PC-3 (cell line): ENCODE measurements at regions not wholly inside any gene's neighbourhood (a gene's known extent, or its start where the extent isn't known, plus 50 kb on each side); places are given as distances from the start of the nearest gene placed in this dataset.

Experiments
- ATAC-seq: fragments of 200-7000 bp; cut with Tn5 transposase; 2 replicates; pipeline ENCODE4 v1.9.1; 2020; ENCODE audit warnings: mild to moderate bottlenecking, moderate library complexity
- BruUV-seq: library from RNA; stranded (reverse); fragments of 400-500 nt; replicated peaks from 2 replicates; lab custom pipeline; 2021; lab: Mats Ljungman, UMichigan
- CTCF ChIA-PET: fragments of 300-600 bp; sonication (Branson Sonifier 250); formaldehyde crosslinking; loops from one replicate; lab custom pipeline; 2022; ENCODE audit warnings: antibody characterized with exemption; lab: Charles Lee
- POLR2A ChIA-PET: fragments of 300-600 bp; sonication (Branson Sonifier 250); formaldehyde crosslinking; loops from one replicate; lab custom pipeline; 2022; ENCODE audit warnings: antibody characterized with exemption; ENCODE audit not compliant: unreplicated experiment; lab: Charles Lee
- DNase-seq: peaks from one replicate; pipeline ENCODE4 v3.0.0-alpha.2; 2015
- H2AFZ ChIP-seq: fragments of 300-600 bp; sonication (generic); 2 replicates; pipeline ENCODE4 v1.6.0; 2016; ENCODE audit warnings: antibody characterized with exemption, low read length
- H3F3A ChIP-seq: fragments of 300-600 bp; sonication (generic); one replicate; pipeline ENCODE4 v1.6.0; 2017; ENCODE audit warnings: antibody characterized with exemption, low read length, control low read depth, mild to moderate bottlenecking; ENCODE audit not compliant: unreplicated experiment
- H3K27ac ChIP-seq: fragments of 300-600 bp; sonication (generic); 2 replicates; pipeline ENCODE4 v1.5.1; 2016; ENCODE audit warnings: mild to moderate bottlenecking, low read length
- H3K27me3 ChIP-seq: fragments of 300-600 bp; sonication (generic); 2 replicates; pipeline ENCODE4 v1.6.1; 2016; ENCODE audit warnings: low read length, mixed read lengths
- H3K36me3 ChIP-seq: fragments of 300-600 bp; sonication (generic); 2 replicates; pipeline ENCODE4 v1.6.1; 2016; ENCODE audit warnings: low read depth, mixed run types, low read length, mixed read lengths
- H3K4me1 ChIP-seq: fragments of 300-600 bp; sonication (generic); 2 replicates; pipeline ENCODE4 v1.5.1; 2016; ENCODE audit warnings: low read length; ENCODE audit not compliant: insufficient read depth
- H3K4me2 ChIP-seq: fragments of 300-600 bp; sonication (generic); 2 replicates; pipeline ENCODE4 v1.6.0; 2016; ENCODE audit warnings: low read length
- H3K4me3 ChIP-seq: fragments of 300-600 bp; sonication (generic); 2 replicates; pipeline ENCODE4 v1.5.1; 2016; ENCODE audit warnings: mild to moderate bottlenecking, low read length, mixed read lengths
- H3K79me2 ChIP-seq: fragments of 300-600 bp; sonication (generic); 2 replicates; pipeline ENCODE4 v1.6.1; 2017; ENCODE audit warnings: low read length, mixed read lengths
- H3K9ac ChIP-seq: fragments of 300-600 bp; sonication (generic); 2 replicates; pipeline ENCODE4 v1.6.0; 2016; ENCODE audit warnings: mild to moderate bottlenecking, low read length
- H3K9me2 ChIP-seq: fragments of 300-600 bp; sonication (generic); replicated peaks from 2 replicates; pipeline ENCODE4 v1.6.1; 2016; ENCODE audit warnings: mixed run types, low read length, mixed read lengths
- H3K9me3 ChIP-seq: fragments of 300-600 bp; sonication (generic); 2 replicates; pipeline ENCODE4 v1.6.1; 2016; ENCODE audit warnings: low read length, mixed read lengths
- H4K20me1 ChIP-seq: fragments of 300-600 bp; sonication (generic); 2 replicates; pipeline ENCODE4 v1.6.1; 2016; ENCODE audit warnings: low read length, mixed read lengths
- EZH2 ChIP-seq: fragments of 300-600 bp; sonication (generic); IDR thresholded peaks from one replicate; pipeline ENCODE4 v1.6.1; 2017; ENCODE audit warnings: antibody characterized with exemption, mild to moderate bottlenecking, low read length; ENCODE audit not compliant: unreplicated experiment
- EZH2phosphoT487 ChIP-seq: fragments of 300-600 bp; sonication (generic); IDR thresholded peaks from 2 replicates; pipeline ENCODE4 v1.6.1; 2018; ENCODE audit warnings: mild to moderate bottlenecking, antibody characterized with exemption, low read length, borderline replicate concordance
- intact Hi-C: fragments of 100-400 bp; cut with micrococcal nuclease; formaldehyde crosslinking; loops from 2 replicates; pipeline ENCODE4 v1.9.0; 2023
- TF ChIP-seq, protein P1 (sequence below): fragments of 300-600 bp; sonication (generic); conservative IDR thresholded peaks from 2 replicates; pipeline ENCODE4 v1.5.1; 2017; ENCODE audit warnings: antibody characterized with exemption, low read depth, mild to moderate bottlenecking, low read length

DNA sequence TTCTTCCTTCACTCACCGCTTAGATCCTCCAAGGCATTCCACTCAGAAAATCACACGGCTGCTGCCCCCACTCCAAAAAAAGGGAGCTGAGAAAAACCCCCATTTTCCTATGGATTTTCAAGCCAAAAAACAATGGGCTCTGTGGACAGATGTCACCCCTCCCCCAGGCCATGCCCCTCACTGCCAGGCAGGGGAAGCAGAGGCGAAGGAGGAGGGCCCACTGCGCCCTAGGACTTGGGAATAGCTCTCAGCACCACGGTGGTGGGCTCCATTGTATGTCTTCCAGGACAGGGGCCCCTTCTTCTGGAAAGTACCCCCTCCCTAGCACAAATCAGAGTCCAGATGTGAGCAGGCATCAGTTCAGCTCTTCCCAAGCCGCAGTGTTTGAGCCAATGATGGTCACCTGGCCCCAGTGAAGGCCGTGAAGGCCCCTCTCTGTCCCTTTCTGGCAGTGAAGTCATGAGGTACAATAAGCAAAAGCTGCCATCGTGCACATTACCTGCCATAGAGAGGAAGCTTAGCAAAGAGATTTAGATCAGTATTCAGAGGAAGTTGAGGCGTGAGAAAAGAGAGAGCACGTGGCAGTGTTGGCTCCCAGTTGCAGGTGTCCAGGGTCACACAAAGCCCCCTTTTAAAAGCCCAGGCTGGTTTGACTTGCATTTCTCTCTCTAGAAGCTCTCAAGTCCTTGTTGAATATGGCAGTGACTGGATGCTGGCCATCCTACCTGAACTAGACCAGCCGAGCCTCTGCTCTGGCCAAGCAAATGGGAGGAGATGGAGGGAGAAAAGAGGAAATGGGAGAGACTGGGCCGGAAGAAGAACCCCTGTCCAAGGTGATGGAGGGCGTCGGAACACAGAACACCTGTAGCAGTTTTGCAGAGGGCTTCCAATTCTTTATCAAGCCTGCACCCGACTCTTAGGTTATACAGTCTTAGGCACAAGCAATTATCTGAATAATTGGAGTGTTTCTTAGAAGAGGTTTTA lies 149.0 kb downstream of the TOMM20 start:
- POLR2A ChIA-PET: interaction anchor here (0.5 to 1.2 kb wide), 9 partner anchors 10 to 484 kb away, joined by 3 to 15 read pairs (median 6); no protein-coding TSS in a partner anchor
- intact Hi-C loops: loop anchor here (1.0 to 5.0 kb wide), 4 partner anchors 18 to 367 kb away; partner anchors contain the start of gene IRF2BP2
- TF ChIP-seq EZH2 (no peak), EZH2phosphoT487 (no peak)
- TF ChIP-seq, protein P1, sequence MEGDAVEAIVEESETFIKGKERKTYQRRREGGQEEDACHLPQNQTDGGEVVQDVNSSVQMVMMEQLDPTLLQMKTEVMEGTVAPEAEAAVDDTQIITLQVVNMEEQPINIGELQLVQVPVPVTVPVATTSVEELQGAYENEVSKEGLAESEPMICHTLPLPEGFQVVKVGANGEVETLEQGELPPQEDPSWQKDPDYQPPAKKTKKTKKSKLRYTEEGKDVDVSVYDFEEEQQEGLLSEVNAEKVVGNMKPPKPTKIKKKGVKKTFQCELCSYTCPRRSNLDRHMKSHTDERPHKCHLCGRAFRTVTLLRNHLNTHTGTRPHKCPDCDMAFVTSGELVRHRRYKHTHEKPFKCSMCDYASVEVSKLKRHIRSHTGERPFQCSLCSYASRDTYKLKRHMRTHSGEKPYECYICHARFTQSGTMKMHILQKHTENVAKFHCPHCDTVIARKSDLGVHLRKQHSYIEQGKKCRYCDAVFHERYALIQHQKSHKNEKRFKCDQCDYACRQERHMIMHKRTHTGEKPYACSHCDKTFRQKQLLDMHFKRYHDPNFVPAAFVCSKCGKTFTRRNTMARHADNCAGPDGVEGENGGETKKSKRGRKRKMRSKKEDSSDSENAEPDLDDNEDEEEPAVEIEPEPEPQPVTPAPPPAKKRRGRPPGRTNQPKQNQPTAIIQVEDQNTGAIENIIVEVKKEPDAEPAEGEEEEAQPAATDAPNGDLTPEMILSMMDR: no peak
- H3K79me2 ChIP-seq: peaks cover 5% of the 10 kb centered on the region; the same call in 1 of the 2 replicates
- ATAC-seq: no peak
- no peak overlapping the region for H2AFZ ChIP-seq
- no peak overlapping the region for H3K4me3 ChIP-seq
- H3K36me3 ChIP-seq: no peaks in the 10 kb centered on the region
- H3K9ac ChIP-seq: peak overlapping the region; percentile 89
- peak overlapping the region; percentile 100 for H3K27ac ChIP-seq
- no peak for DNase-seq
- peak overlapping the region; percentile 68 for H3K4me2 ChIP-seq
- CTCF ChIA-PET: no interaction called here
- H3K27me3 ChIP-seq: no peaks in the 10 kb centered on the region
- H3F3A ChIP-seq: peaks cover 10% of the 10 kb centered on the region
- no peaks in the 10 kb centered on the region for H4K20me1 ChIP-seq
- no peaks in the 10 kb centered on the region for H3K9me2 ChIP-seq
- no peaks in the 10 kb centered on the region for H3K9me3 ChIP-seq
- BruUV-seq: TSS peak; percentile 45
- H3K4me1 ChIP-seq: peaks cover 71% of the 10 kb centered on the region

DNA sequence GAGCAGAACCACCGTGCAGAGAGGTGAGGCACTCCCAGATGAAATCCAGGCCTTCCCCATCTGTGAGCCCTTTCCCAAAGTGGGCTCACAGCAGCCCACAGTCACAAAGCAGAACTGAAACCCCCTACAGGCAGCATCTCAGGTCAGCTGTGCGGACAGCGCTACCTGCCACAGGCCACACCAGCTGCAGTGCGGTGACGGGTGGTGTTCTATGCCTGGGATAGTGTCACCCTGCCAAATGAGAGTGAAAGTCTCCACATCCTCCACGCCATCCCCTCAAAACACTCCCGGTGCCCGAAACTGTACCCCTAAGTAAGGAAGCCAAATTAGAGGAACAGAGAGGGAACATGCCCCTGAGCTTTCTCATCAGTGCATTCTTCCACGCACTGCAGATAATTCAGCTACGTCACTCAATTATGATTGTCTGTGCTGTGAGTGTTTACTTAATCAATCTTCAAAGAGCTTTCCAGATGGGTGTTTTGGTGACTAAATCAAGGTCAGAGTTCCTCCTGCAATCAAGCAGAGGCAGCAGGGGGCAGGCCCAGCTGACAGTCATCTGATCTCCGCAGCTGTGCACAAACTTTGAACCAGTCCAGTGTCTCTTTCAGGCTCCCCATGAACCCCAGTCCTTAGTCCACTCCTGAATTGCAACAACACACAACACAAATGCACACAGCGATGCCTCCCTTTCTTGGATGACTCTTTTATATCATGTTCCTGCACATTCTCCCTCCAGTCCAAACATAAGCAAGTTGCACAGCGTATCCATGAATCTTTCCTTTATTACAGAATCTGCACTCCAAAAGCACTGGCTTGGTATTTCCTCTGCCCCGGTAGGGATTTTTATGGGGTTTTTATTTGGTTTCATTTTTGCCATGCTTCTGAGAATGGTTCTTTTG lies 150.0 kb downstream of the TOMM20 start:
- H3K27me3 ChIP-seq: no peaks in the 10 kb centered on the region
- peak overlapping the region; percentile 89 for H3K9ac ChIP-seq
- no peaks in the 10 kb centered on the region for H3K9me3 ChIP-seq
- no peak for TF ChIP-seq EZH2phosphoT487
- no peak for TF ChIP-seq EZH2
- TF ChIP-seq, protein P1: no peak
- H4K20me1 ChIP-seq: no peaks in the 10 kb centered on the region
- intact Hi-C loops: loop anchor here (5.0 kb wide), 2 partner anchors 51 to 366 kb away; partner anchors contain the start of gene IRF2BP2
- H3K4me3 ChIP-seq: no peak overlapping the region
- BruUV-seq: no TSS peak
- H3K9me2 ChIP-seq: no peaks in the 10 kb centered on the region
- H3K4me1 ChIP-seq: peaks cover 74% of the 10 kb centered on the region
- H3K4me2 ChIP-seq: peak overlapping the region; percentile 68
- ATAC-seq (peak; percentile 27), DNase-seq (peak; percentile 60)
- no peaks in the 10 kb centered on the region for H3K36me3 ChIP-seq
- H2AFZ ChIP-seq: no peak overlapping the region
- H3K27ac ChIP-seq: peak overlapping the region; percentile 100
- ChIA-PET POLR2A (interaction anchor here (0.6 to 1.1 kb wide), 3 partner anchors 14 to 254 kb away, joined by 3 to 6 read pairs (median 4); no protein-coding TSS in a partner anchor), CTCF (no interaction called here)
- peaks cover 5% of the 10 kb centered on the region; the same call in 1 of the 2 replicates for H3K79me2 ChIP-seq
- peaks cover 10% of the 10 kb centered on the region for H3F3A ChIP-seq
